ENCODE measurements at regions not wholly inside any gene's neighbourhood (a gene's known extent, or its start where the extent isn't known, plus 50 kb on each side); places are given as distances from the start of the nearest gene placed in this dataset.

DNA sequence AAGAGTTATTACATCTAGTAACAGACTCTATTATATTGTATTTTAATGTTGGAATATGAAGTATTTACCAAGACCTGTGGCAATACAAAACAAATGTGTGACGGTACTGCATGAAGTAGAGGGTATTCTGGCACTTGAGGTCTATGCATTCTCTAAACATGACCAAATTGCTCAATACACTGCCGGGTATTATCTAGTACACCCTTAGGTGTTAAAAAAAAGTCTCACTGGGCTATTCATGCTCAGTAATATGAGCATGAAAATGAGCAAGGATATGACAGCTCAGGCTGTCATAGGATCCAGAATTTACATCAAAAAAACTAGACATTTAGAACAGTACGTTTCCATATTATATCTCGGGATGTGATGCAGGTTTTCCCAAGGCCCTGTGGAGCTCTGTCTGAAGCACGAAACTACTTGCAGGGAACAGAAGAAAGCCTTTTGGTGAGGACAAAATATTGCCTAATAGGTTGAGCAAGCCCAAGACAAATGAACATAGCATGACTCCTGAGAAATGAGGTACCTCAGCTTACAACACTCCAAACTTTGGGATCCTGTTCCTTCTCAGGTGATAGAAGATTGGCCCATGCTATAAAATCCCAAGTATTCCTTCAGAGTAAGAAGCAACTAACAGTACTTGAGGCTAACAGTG is 74.1 kb upstream of the MAOA start:
- ATAC-seq (ENCODE audit: poor library complexity) (no peak), DNase-seq (no peak)
- intact Hi-C loops (cut with DNase I): no loop called here

DNA sequence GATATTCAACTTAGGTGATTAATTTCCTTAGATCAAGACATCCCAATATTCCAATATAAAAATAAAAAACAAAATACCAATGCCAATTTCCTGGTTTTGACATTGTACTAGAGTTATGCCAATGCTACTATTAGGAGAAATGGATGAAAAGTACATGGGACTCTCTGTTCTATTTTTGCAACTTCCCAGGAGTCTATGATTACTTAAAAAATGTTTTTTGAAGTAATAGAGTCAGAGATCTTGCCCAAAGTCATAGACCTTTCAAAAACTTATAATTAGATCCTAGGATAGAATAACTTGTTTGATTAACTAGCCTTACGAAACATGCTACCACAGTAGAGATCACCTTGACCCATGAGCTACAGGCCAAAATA is 73.6 kb upstream of the MAOA start:
- ATAC-seq (ENCODE audit: poor library complexity) (no peak), DNase-seq (no peak)
- intact Hi-C loops (cut with DNase I): no loop called here

DNA sequence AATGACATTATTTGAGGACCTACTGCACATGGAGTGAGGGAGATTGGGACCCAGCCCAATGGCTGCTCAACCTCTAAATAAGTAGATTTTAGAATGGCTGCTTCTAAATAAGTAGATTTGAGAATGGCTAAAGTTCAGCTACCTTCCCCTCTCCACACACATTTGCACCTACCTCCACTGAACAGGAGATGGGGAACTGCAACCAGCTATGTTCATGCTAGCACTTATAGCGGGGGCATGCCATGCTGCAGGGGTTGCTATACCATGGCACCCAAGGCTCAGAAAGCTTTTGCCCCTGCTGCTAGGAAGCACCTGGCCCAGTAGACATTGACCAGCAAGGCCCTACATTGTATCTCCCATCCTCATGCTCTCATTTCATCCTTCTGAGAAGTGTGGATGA is 70.2 kb upstream of the MAOA start:
- DNase-seq (no peak), ATAC-seq (ENCODE audit: poor library complexity) (no peak)
- intact Hi-C loops (cut with DNase I): no loop called here

DNA sequence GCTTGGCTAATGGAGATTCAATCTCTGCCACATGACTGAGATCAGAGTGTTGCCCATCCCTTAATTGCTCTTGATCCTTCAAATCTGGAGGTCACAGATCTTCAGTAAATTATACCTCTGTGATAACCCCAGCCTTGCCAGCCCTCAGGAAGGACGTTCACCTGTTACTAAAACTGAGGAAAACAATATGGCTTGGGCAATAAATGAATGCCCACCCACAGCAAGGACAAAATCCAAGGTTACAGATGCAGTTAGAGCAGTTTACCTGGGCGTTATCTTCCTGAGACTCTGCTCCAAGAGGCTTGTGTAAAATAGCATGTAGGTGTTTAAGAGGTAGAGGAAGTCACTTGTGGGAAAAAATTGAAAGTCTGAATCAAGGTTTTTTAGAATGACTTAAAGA is 69.3 kb upstream of the MAOA start:
- DNase-seq (no peak), ATAC-seq (ENCODE audit: poor library complexity) (no peak)
- intact Hi-C loops (cut with DNase I): no loop called here

DNA sequence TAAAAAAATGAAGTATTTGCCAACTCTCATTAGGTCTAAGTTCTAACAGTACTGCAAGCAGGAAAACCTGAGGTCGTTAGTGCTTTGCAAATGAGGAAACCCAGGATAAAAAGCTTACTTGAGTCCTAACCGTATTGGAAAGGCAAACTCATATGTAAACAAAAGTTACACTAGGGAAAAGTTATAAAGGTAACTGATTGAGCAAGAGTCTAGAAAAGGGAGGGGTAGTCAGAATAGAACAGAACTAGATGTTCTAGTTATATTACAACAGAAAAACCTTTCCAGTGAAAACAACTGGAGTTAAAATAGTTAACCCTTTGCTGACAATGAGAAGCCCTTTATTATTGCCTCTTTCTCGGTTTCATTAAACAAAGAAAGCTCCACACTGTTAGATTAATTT is 66.4 kb upstream of the MAOA start:
- intact Hi-C loops (cut with DNase I): no loop called here
- DNase-seq (no peak), ATAC-seq (ENCODE audit: poor library complexity) (peak; percentile 89)

DNA sequence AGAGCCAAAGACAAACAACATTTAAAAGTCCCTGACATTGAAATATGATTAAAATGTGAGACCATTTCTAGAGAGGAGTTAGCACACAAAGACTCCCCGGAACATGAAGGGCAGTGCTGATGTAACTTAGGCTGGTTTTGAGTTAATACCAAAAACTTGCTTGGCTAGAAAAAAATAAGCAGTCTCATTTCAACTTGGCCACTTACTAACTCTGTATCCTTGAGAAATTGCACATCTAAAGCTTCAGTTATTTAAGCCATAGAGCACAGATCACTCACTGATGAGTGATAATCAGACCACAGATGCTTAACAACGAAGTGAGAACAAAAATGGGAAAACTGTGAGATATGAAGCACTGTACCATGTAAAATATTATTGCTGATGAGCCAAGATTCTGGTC is 65.9 kb upstream of the MAOA start:
- DNase-seq (no peak), ATAC-seq (ENCODE audit: poor library complexity) (peak; percentile 75)
- intact Hi-C loops (cut with DNase I): no loop called here

DNA sequence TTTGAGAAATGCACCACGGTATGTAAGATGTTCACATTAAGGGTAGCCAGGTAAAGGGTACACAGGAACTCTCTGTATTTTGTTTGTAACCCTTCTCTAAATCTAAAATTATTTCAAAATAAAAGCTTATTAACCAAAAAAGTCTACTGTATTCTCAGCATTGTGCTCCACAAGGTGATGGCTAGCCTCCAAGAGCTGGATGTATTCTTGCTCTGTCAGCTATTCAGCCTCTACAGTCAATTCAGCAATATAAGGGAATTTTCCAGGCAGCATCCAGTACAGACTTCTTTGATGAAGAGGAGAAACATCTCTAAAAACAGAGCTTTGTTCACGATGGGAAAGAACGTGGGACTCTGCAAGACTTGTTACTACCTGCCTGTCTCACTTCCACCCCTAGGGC is 63.5 kb upstream of the MAOA start:
- DNase-seq (no peak), ATAC-seq (ENCODE audit: poor library complexity) (no peak)
- intact Hi-C loops (cut with DNase I): no loop called here

DNA sequence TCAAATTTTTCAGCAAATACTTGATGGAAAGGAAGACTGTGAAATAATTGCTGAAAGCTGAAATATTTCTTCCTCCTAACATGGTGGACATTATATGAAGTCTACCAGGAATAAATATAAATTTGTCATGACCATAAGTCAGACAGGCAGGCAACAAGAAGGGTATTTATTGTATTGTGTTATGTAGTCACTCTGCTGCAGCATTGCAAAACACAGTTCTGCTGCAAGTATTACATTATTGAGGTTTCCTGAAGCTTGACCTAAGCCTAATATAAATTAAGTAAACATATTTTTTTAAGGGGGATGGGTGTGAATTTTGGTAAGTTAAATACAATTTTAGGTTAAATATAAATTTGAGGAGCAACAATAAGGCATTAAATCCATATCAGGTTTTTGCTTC is 60.2 kb upstream of the MAOA start:
- DNase-seq (no peak), ATAC-seq (ENCODE audit: poor library complexity) (no peak)
- intact Hi-C loops (cut with DNase I): no loop called here

DNA sequence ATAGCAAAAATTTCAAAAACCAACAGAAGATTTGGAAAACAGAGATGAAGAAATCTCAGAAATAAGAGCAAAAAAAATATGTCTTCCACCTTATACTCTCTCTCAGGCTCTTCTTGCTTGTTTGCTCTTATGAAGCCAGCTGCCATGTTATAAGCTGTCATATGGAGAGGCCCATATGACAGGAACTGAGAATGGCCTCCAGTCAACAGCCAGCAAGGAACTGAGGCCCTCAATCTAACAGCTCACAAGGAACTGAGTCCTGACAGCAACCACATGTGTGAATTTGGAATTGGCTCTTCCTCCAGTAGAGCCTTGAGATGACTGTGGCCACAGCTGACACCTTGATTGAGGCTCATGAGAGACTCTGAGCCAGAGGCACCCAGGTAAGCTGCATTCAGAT is 51.3 kb upstream of the MAOA start:
- DNase-seq: no peak
- intact Hi-C loops (cut with DNase I): no loop called here
- no peak for ATAC-seq (ENCODE audit: poor library complexity)

DNA sequence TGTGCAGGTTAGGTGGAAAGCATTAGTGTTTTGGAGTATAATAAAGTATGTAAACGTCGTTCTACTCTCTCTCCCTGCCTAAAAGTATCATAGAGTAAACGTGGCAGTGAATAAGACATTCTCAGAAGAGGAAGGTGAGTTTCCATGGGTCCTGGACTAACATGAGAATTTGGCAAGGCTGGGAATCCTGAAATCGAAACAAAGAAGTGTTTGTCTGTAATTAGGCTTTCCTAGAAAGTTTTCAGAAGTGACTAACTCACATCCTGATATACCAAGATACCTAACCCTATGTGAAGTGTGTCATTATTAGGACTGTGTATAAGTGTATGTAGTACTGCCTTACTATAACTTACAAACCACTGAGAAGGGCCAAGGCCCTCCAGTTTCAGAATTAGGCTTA is 50.7 kb upstream of the MAOA start:
- no peak for ATAC-seq (ENCODE audit: poor library complexity)
- DNase-seq: no peak
- intact Hi-C loops (cut with DNase I): no loop called here

All from Right ventricle myocardium superior (tissue), 1 donor.